Kidney epithelial cell (primary cell): ENCODE measurements at regions not wholly inside any gene's neighbourhood (a gene's known extent, or its start where the extent isn't known, plus 50 kb on each side); places are given as distances from the start of the nearest gene placed in this dataset.

Experiments
- DNase-seq: peaks from one replicate; pipeline ENCODE4 v3.0.0-alpha.2; 2010; ENCODE audit warnings: low read depth
- H3K27me3 ChIP-seq: 2 replicates; pipeline ENCODE4 v1.6.0; 2011; ENCODE audit warnings: low read length; ENCODE audit not compliant: control insufficient read depth, insufficient read depth
- H3K36me3 ChIP-seq: 2 replicates; pipeline ENCODE4 v1.5.1; 2011; ENCODE audit warnings: low read length; ENCODE audit not compliant: control insufficient read depth, insufficient read depth
- H3K4me3 ChIP-seq: 2 replicates; pipeline ENCODE4 v1.5.1; 2011; ENCODE audit warnings: low read depth, mild to moderate bottlenecking, control low read depth, low read length
- CTCF ChIP-seq: IDR thresholded peaks from 2 replicates; pipeline ENCODE4 v1.5.1; 2011; ENCODE audit warnings: mild to moderate bottlenecking, moderate library complexity, low read length, control low read depth, inconsistent platforms; ENCODE audit not compliant: insufficient read depth, poor library complexity, severe bottlenecking

- TF ChIP-seq CTCF: no peak
- Histone ChIP-seq H3K27me3 (no peaks in the 10 kb centered on the region), H3K36me3 (no peaks in the 10 kb centered on the region), H3K4me3 (no peak overlapping the region)
- DNase-seq: no peak
Measured at GRCh38 chrX:10759141-10759799, 138.9 kb upstream of the MID1 start.

DNA sequence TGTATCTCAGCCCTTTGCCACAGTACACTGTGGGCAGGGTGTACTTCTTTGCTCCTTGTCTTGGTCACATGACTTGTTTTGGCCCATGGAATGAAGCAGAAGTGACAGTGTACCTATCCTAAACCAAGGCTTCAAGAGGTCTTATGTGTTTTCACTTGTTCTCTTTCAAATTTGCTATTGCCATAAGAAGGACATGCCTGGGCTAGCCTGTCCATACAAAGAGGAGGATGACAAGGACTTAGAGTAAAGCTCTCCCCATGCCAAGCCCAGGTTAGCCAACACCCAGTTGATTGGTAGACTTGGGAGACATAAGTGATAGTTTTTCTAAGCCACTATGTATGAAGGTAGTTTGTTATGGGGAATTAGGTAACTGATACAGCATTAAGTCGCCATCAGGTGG is 141.1 kb upstream of the MID1 start:
- H3K27me3 ChIP-seq: no peaks in the 10 kb centered on the region
- H3K4me3 ChIP-seq: no peak overlapping the region
- TF ChIP-seq CTCF: no peak
- H3K36me3 ChIP-seq: no peaks in the 10 kb centered on the region
- DNase-seq: no peak

GRCh38 chrX:10769195-10769594 is 148.8 kb upstream of the MID1 start:
- no peak for DNase-seq
- Histone ChIP-seq H3K27me3 (no peaks in the 10 kb centered on the region), H3K36me3 (no peaks in the 10 kb centered on the region), H3K4me3 (no peak overlapping the region)
- peak; percentile 52 for TF ChIP-seq CTCF

GRCh38 chrX:10769696-10770619 is 149.6 kb upstream of the MID1 start:
- no peaks in the 10 kb centered on the region for H3K36me3 ChIP-seq
- TF ChIP-seq CTCF: no peak
- no peaks in the 10 kb centered on the region for H3K27me3 ChIP-seq
- H3K4me3 ChIP-seq: no peak overlapping the region
- DNase-seq: no peak

- DNase-seq: no peak
- no peak for TF ChIP-seq CTCF
- H3K4me3 ChIP-seq: no peak overlapping the region
- no peaks in the 10 kb centered on the region for H3K27me3 ChIP-seq
- H3K36me3 ChIP-seq: no peaks in the 10 kb centered on the region
Measured at GRCh38 chrX:10773318-10773717, 152.9 kb upstream of the MID1 start.
